ENCODE measurements at regions not wholly inside any gene's neighbourhood (a gene's known extent, or its start where the extent isn't known, plus 50 kb on each side); places are given as distances from the start of the nearest gene placed in this dataset.

DNA sequence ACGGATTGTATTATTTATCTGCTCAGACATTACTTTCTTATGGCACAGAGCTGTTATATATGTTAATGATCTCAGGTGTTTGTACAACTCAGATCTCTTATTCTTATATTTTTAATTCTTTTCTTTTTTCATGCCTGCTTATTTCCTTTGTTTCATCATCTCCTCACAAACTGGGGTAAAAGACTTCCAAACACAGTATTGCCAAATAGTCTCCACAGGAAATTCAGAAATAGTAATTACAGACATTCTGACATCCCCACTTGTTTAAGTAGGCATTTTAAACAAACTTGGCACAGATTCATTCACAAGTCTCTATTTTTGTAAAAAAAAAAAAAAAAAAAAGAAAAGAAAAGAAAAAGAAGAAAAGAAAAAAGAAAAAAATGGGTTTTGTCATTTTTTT lies 129.7 kb upstream of the USP38 start:
- TF ChIP-seq TEAD4 (IDR thresholded peaks at IDR 0.05) (no peak), CEBPB (IDR thresholded peaks at IDR 0.05) (no peak), FOXM1 (IDR thresholded peaks at IDR 0.05; ENCODE audit: borderline replicate concordance, low read depth) (no peak), ZBTB7A (IDR thresholded peaks at IDR 0.05; ENCODE audit: low read depth) (no peak), TCF12 (IDR thresholded peaks at IDR 0.05; ENCODE audit: low read depth) (no peak), CREB1 (IDR thresholded peaks at IDR 0.05; ENCODE audit: low read depth) (no peak), EP300 (IDR thresholded peaks at IDR 0.05; ENCODE audit: borderline replicate concordance) (no peak), RAD21 (IDR thresholded peaks at IDR 0.05; ENCODE audit: low read depth) (no peak), NFIC (IDR thresholded peaks at IDR 0.05) (no peak), TAF1 (IDR thresholded peaks at IDR 0.05; ENCODE audit: low read depth) (no peak), YY1 (IDR thresholded peaks at IDR 0.05; ENCODE audit: low read depth) (no peak), EGR1 (IDR thresholded peaks at IDR 0.05) (no peak)
- TF ChIP-seq, protein P1, sequence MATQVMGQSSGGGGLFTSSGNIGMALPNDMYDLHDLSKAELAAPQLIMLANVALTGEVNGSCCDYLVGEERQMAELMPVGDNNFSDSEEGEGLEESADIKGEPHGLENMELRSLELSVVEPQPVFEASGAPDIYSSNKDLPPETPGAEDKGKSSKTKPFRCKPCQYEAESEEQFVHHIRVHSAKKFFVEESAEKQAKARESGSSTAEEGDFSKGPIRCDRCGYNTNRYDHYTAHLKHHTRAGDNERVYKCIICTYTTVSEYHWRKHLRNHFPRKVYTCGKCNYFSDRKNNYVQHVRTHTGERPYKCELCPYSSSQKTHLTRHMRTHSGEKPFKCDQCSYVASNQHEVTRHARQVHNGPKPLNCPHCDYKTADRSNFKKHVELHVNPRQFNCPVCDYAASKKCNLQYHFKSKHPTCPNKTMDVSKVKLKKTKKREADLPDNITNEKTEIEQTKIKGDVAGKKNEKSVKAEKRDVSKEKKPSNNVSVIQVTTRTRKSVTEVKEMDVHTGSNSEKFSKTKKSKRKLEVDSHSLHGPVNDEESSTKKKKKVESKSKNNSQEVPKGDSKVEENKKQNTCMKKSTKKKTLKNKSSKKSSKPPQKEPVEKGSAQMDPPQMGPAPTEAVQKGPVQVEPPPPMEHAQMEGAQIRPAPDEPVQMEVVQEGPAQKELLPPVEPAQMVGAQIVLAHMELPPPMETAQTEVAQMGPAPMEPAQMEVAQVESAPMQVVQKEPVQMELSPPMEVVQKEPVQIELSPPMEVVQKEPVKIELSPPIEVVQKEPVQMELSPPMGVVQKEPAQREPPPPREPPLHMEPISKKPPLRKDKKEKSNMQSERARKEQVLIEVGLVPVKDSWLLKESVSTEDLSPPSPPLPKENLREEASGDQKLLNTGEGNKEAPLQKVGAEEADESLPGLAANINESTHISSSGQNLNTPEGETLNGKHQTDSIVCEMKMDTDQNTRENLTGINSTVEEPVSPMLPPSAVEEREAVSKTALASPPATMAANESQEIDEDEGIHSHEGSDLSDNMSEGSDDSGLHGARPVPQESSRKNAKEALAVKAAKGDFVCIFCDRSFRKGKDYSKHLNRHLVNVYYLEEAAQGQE (IDR thresholded peaks at IDR 0.05; ENCODE audit: low read depth), result no peak
- TF ChIP-seq, protein P2, sequence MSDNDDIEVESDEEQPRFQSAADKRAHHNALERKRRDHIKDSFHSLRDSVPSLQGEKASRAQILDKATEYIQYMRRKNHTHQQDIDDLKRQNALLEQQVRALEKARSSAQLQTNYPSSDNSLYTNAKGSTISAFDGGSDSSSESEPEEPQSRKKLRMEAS (IDR thresholded peaks at IDR 0.05), result no peak
- TF ChIP-seq, protein P3, sequence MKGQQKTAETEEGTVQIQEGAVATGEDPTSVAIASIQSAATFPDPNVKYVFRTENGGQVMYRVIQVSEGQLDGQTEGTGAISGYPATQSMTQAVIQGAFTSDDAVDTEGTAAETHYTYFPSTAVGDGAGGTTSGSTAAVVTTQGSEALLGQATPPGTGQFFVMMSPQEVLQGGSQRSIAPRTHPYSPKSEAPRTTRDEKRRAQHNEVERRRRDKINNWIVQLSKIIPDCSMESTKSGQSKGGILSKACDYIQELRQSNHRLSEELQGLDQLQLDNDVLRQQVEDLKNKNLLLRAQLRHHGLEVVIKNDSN (IDR thresholded peaks at IDR 0.05), result no peak

DNA sequence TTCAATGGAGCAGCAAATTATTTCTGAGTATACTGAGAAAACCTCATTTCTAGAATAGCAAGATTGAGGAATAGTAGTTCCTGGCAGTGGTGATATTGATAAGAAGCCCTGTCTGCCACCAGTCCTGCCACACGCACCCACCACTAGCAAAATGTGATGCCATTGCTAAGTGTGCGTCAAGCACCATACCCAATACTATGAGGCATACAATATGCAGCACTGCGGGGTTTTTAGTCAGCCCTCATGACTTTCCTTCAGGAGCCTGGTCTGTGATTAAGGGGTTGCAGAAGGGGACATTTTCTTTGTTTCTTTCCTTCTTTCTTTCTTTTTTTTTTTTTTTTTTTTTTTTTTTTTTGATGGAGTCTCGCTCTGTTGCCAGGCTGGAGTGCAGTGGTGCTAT lies 128.7 kb upstream of the USP38 start:
- no peak for TF ChIP-seq TCF12 (IDR thresholded peaks at IDR 0.05; ENCODE audit: low read depth)
- TF ChIP-seq CEBPB (IDR thresholded peaks at IDR 0.05), result no peak
- TF ChIP-seq ZBTB7A (IDR thresholded peaks at IDR 0.05; ENCODE audit: low read depth), result no peak
- no peak for TF ChIP-seq TAF1 (IDR thresholded peaks at IDR 0.05; ENCODE audit: low read depth)
- TF ChIP-seq, protein P3 (IDR thresholded peaks at IDR 0.05), result no peak
- no peak for TF ChIP-seq FOXM1 (IDR thresholded peaks at IDR 0.05; ENCODE audit: borderline replicate concordance, low read depth)
- TF ChIP-seq, protein P1 (IDR thresholded peaks at IDR 0.05; ENCODE audit: low read depth), result no peak

DNA sequence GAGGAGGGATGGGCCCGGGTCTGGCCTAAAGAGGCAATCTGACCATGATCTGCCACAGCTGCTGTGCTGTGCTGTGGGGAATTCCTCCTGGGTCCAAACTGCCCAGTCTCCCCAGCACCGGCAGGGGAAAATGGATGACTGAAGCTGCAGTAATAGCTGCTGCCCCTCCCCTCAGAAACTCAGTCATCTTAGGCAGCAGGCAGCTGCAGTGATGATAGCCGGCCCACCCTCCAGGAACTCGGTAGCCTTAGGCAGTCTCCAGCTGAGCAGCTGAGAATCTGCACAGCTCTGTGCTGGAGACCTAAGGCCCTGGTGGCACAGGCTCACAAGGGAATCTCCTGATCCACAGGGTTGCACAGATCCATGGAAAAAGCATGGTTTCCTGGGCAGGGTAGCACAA lies 113.4 kb upstream of the USP38 start:
- TF ChIP-seq TAF1 (IDR thresholded peaks at IDR 0.05; ENCODE audit: low read depth), result no peak
- TF ChIP-seq YY1 (IDR thresholded peaks at IDR 0.05; ENCODE audit: low read depth), result no peak
- no peak for TF ChIP-seq NFIC (IDR thresholded peaks at IDR 0.05)
- no peak for TF ChIP-seq RAD21 (IDR thresholded peaks at IDR 0.05; ENCODE audit: low read depth)
- no peak for TF ChIP-seq CEBPB (IDR thresholded peaks at IDR 0.05)
- TF ChIP-seq EGR1 (IDR thresholded peaks at IDR 0.05), result no peak
- TF ChIP-seq, protein P3 (IDR thresholded peaks at IDR 0.05), result no peak
- TF ChIP-seq EP300 (IDR thresholded peaks at IDR 0.05; ENCODE audit: borderline replicate concordance), result no peak
- TF ChIP-seq ZBTB7A (IDR thresholded peaks at IDR 0.05; ENCODE audit: low read depth), result no peak
- TF ChIP-seq, protein P2 (IDR thresholded peaks at IDR 0.05), result no peak
- TF ChIP-seq TCF12 (IDR thresholded peaks at IDR 0.05; ENCODE audit: low read depth), result no peak
- TF ChIP-seq, protein P1 (IDR thresholded peaks at IDR 0.05; ENCODE audit: low read depth), result no peak

DNA sequence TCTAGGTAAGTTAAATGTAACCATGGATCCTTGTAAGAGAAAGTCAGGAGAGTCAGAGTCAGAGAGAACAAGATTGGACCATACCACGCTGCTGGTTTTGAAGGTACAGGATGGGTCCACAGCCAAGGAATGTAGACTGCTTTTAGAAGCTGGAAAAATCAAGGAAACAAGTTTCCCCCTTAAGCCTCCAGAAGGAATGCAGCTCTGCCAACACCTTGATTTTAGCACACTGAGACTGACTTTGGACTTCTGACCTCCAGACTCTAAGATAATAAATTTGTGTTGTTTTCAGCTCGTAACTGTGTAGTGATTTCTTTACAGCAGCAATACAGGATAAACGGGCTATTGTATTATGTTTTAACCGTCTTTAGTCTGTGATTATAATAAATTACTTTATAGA lies 108.0 kb upstream of the USP38 start:
- TF ChIP-seq FOXM1 (IDR thresholded peaks at IDR 0.05; ENCODE audit: borderline replicate concordance, low read depth), result no peak
- no peak for TF ChIP-seq EP300 (IDR thresholded peaks at IDR 0.05; ENCODE audit: borderline replicate concordance)
- no peak for TF ChIP-seq TCF12 (IDR thresholded peaks at IDR 0.05; ENCODE audit: low read depth)
- TF ChIP-seq RAD21 (IDR thresholded peaks at IDR 0.05; ENCODE audit: low read depth), result no peak
- no peak for TF ChIP-seq CREB1 (IDR thresholded peaks at IDR 0.05; ENCODE audit: low read depth)
- no peak for TF ChIP-seq YY1 (IDR thresholded peaks at IDR 0.05; ENCODE audit: low read depth)
- no peak for TF ChIP-seq EGR1 (IDR thresholded peaks at IDR 0.05)
- TF ChIP-seq, protein P1 (IDR thresholded peaks at IDR 0.05; ENCODE audit: low read depth), result no peak
- TF ChIP-seq NFIC (IDR thresholded peaks at IDR 0.05), result no peak
- TF ChIP-seq, protein P2 (IDR thresholded peaks at IDR 0.05), result no peak
- TF ChIP-seq TAF1 (IDR thresholded peaks at IDR 0.05; ENCODE audit: low read depth), result no peak
- TF ChIP-seq, protein P3 (IDR thresholded peaks at IDR 0.05), result no peak
- TF ChIP-seq TEAD4 (IDR thresholded peaks at IDR 0.05), result no peak
- TF ChIP-seq ZBTB7A (IDR thresholded peaks at IDR 0.05; ENCODE audit: low read depth), result no peak
- TF ChIP-seq CEBPB (IDR thresholded peaks at IDR 0.05), result no peak
